Astrocyte (in vitro differentiated cells and primary cell): ENCODE measurements at regions not wholly inside any gene's neighbourhood (a gene's known extent, or its start where the extent isn't known, plus 50 kb on each side); places are given as distances from the start of the nearest gene placed in this dataset.

ENCODE experiments used
- CTCF ChIP-seq: IDR thresholded peaks from 2 replicates; pipeline ENCODE4 v1.5.1; 2011; ENCODE audit warnings: low read depth, mild to moderate bottlenecking, inconsistent platforms, low read length, moderate library complexity; ENCODE audit not compliant: insufficient read depth
- EZH2 ChIP-seq: IDR thresholded peaks from 2 replicates; pipeline ENCODE4 v1.6.1; 2012; ENCODE audit warnings: mild to moderate bottlenecking, low read length, inconsistent platforms; ENCODE audit not compliant: insufficient read depth

GRCh38 chr5:1655496-1656270 is 131.9 kb upstream of the LPCAT1 start:
- TF ChIP-seq CTCF (no peak), EZH2 (no peak)
